ENCODE measurements at regions not wholly inside any gene's neighbourhood (a gene's known extent, or its start where the extent isn't known, plus 50 kb on each side); places are given as distances from the start of the nearest gene placed in this dataset.
"Not testable (repeated sequence)": the region's sequence is repeated elsewhere in the genome, so short reads cannot be mapped to it uniquely, and the experiment has no call there.

DNA sequence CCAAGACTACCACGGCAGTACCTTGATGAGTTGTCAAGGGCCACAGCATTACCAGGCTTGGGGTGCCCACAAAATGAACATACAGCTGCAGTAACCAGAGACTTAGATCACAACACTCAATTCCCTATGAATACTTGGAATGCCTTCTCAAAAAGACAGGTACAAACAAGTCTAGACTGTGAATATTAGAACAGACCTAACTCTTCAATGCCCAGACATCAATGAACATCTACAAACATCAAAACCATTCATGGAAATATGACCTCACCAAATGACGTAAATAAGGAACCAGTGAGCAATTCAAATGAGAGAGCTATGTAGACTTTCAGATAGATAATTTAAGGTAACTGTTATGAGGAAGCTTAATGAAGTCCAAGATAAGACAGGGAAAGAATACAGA, 185.1 kb upstream of the POU1F1 start:
- Histone ChIP-seq H3K9ac (ENCODE audit: low read depth in 1 of 2, low read length in 2 of 2) (no peak overlapping the region), H3K36me3 (ENCODE audit: control insufficient read depth in 2 of 2, insufficient read depth in 2 of 2, low read length in 2 of 2) (no peaks in the 10 kb centered on the region), H3K27ac (ENCODE audit: low read depth in 2 of 2, low read length in 2 of 2) (no peak overlapping the region), H3K27me3 (ENCODE audit: control insufficient read depth in 2 of 2, insufficient read depth in 2 of 2, low read length in 2 of 2) (no peaks in the 10 kb centered on the region), H3K4me1 (ENCODE audit: control insufficient read depth in 2 of 2, insufficient read depth in 2 of 2, low read length in 2 of 2) (no peaks in the 10 kb centered on the region), H3K4me3 (ENCODE audit: low read length in 2 of 2) (no peak overlapping the region), H3K9me3 (ENCODE audit: control insufficient read depth in 2 of 2, low read length in 2 of 2) (no peaks in the 10 kb centered on the region)

DNA sequence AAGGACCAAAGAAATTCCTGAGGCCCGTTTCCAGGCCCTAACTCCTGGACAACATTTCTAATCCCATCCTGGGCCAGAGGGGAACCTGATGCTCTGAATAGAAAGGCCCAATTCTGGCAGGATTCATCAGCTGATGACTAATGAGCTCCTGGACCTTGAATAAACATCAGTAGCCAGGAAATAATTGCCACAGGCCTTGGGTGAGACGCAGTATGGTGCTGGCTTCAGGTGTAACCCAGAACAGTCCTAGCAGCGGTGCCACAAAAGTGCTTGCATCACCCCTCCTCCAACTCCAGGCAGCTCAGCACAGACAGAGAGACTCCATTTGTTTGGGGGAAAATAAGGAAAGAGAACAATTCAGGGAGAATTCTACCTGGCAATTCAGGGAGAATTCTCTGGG, 184.7 kb upstream of the POU1F1 start:
- Histone ChIP-seq H3K36me3 (ENCODE audit: control insufficient read depth in 2 of 2, insufficient read depth in 2 of 2, low read length in 2 of 2) (no peaks in the 10 kb centered on the region), H3K27me3 (ENCODE audit: control insufficient read depth in 2 of 2, insufficient read depth in 2 of 2, low read length in 2 of 2) (no peaks in the 10 kb centered on the region), H3K4me1 (ENCODE audit: control insufficient read depth in 2 of 2, insufficient read depth in 2 of 2, low read length in 2 of 2) (no peaks in the 10 kb centered on the region), H3K9me3 (ENCODE audit: control insufficient read depth in 2 of 2, low read length in 2 of 2) (no peaks in the 10 kb centered on the region), H3K4me3 (ENCODE audit: low read length in 2 of 2) (no peak overlapping the region), H3K27ac (ENCODE audit: low read depth in 2 of 2, low read length in 2 of 2) (no peak overlapping the region), H3K9ac (ENCODE audit: low read depth in 1 of 2, low read length in 2 of 2) (no peak overlapping the region)

DNA sequence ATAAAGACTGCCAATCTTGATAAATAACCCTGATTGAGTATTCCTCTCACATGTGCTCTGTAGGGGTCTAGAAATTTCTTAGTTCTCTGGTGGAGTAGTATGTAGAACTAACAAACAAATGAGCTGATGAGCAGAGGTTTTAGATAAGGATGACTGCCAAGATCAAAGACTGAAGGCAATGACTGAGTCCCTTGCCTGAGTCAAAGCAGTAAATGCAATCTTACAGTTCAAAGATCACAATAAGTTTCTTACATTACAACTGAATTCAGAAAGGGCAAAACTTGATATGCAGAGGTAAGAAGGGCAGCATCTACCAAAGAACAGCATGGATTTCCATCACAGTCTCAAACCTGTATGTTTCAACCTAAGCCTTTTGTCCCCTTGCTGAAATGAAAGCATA, 172.2 kb upstream of the POU1F1 start:
- Histone ChIP-seq H3K27ac (ENCODE audit: low read depth in 2 of 2, low read length in 2 of 2) (no peak overlapping the region), H3K27me3 (ENCODE audit: control insufficient read depth in 2 of 2, insufficient read depth in 2 of 2, low read length in 2 of 2) (no peaks in the 10 kb centered on the region), H3K9ac (ENCODE audit: low read depth in 1 of 2, low read length in 2 of 2) (no peak overlapping the region), H3K36me3 (ENCODE audit: control insufficient read depth in 2 of 2, insufficient read depth in 2 of 2, low read length in 2 of 2) (no peaks in the 10 kb centered on the region), H3K4me1 (ENCODE audit: control insufficient read depth in 2 of 2, insufficient read depth in 2 of 2, low read length in 2 of 2) (no peaks in the 10 kb centered on the region), H3K4me3 (ENCODE audit: low read length in 2 of 2) (no peak overlapping the region), H3K9me3 (ENCODE audit: control insufficient read depth in 2 of 2, low read length in 2 of 2) (no peaks in the 10 kb centered on the region)

DNA sequence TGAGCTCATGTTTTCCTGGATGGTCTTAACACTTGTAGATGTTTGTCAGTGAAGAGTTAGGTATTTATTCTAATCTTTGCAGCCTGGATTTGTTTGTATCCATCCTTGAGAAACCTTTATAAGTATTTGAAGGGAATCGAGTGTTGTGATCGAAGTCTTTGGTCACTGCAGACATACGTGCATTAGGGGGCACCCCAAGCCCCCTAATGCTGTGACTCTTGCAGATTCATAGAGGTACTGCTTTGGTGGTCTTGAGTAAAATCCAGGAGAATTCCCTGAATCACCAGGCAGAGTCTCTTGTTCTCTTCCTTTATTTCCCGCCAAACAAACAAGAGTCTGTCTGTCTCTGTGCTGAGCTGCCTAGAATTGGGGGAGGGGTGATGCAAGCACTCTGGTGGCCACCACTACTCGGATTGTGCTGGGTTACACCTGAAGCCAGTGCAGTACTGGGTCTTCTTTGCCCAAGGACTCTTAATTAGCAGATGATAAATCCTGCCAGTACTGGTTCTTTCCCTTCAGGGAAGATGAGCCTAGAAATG, 170.5 kb upstream of the POU1F1 start:
- Histone ChIP-seq H3K9me3 (ENCODE audit: control insufficient read depth in 2 of 2, low read length in 2 of 2) (no peaks in the 10 kb centered on the region), H3K9ac (ENCODE audit: low read depth in 1 of 2, low read length in 2 of 2) (no peak overlapping the region), H3K27me3 (ENCODE audit: control insufficient read depth in 2 of 2, insufficient read depth in 2 of 2, low read length in 2 of 2) (no peaks in the 10 kb centered on the region), H3K36me3 (ENCODE audit: control insufficient read depth in 2 of 2, insufficient read depth in 2 of 2, low read length in 2 of 2) (no peaks in the 10 kb centered on the region), H3K4me1 (ENCODE audit: control insufficient read depth in 2 of 2, insufficient read depth in 2 of 2, low read length in 2 of 2) (no peaks in the 10 kb centered on the region), H3K4me3 (ENCODE audit: low read length in 2 of 2) (no peak overlapping the region), H3K27ac (ENCODE audit: low read depth in 2 of 2, low read length in 2 of 2) (no peak overlapping the region)

DNA sequence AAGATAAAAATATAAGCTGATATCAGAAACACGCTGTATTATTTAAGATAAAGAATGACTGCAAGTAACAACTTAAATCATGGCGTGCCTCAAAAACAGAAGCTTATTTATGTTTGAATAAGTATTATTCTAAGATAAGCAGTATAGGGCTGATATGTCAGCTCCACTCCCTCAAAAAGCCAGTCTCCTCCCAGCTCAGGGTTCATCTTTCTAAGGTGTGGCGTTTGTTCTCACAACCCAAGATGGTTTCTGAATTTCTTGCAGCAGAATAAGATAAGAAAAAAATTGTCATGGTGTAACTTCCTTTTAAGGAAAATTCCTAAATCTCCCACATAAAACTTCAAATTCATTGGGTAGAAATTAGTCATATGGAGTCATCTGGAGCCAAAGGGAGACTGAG, 166.1 kb upstream of the POU1F1 start:
- Histone ChIP-seq H3K27ac (ENCODE audit: low read depth in 2 of 2, low read length in 2 of 2) (no peak overlapping the region), H3K27me3 (ENCODE audit: control insufficient read depth in 2 of 2, insufficient read depth in 2 of 2, low read length in 2 of 2) (no peaks in the 10 kb centered on the region), H3K36me3 (ENCODE audit: control insufficient read depth in 2 of 2, insufficient read depth in 2 of 2, low read length in 2 of 2) (no peaks in the 10 kb centered on the region), H3K9me3 (ENCODE audit: control insufficient read depth in 2 of 2, low read length in 2 of 2) (no peaks in the 10 kb centered on the region), H3K9ac (ENCODE audit: low read depth in 1 of 2, low read length in 2 of 2) (no peak overlapping the region), H3K4me3 (ENCODE audit: low read length in 2 of 2) (no peak overlapping the region), H3K4me1 (ENCODE audit: control insufficient read depth in 2 of 2, insufficient read depth in 2 of 2, low read length in 2 of 2) (no peaks in the 10 kb centered on the region)

DNA sequence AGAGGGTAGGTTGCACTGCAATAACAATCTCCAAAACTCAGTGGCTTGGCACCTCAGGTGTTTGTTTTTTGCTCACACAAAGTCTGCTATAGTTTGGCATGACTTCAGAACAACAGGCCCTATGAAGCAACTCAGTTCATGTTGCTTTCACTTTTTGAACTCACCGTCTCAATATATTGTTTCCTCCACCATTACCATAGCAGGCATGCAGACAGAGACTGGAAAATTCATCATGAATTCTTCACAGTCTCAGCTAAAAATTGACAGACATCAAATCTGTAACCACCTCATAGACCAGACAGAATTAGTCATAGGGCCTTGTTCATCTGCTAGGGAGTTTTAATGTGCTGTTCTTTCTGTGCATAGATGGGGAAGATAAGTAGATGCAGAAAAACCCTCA, 161.4 kb upstream of the POU1F1 start:
- no peaks in the 10 kb centered on the region for H3K27me3 ChIP-seq (ENCODE audit: control insufficient read depth in 2 of 2, insufficient read depth in 2 of 2, low read length in 2 of 2)
- H3K4me1 ChIP-seq (ENCODE audit: control insufficient read depth in 2 of 2, insufficient read depth in 2 of 2, low read length in 2 of 2): no peaks in the 10 kb centered on the region
- no peak overlapping the region for H3K4me3 ChIP-seq (ENCODE audit: low read length in 2 of 2)
- no peaks in the 10 kb centered on the region for H3K36me3 ChIP-seq (ENCODE audit: control insufficient read depth in 2 of 2, insufficient read depth in 2 of 2, low read length in 2 of 2)
- H3K9ac ChIP-seq (ENCODE audit: low read depth in 1 of 2, low read length in 2 of 2): no peak overlapping the region
- no peak overlapping the region for H3K27ac ChIP-seq (ENCODE audit: low read depth in 2 of 2, low read length in 2 of 2)
- H3K9me3 ChIP-seq (ENCODE audit: control insufficient read depth in 2 of 2, low read length in 2 of 2): no peaks in the 10 kb centered on the region

DNA sequence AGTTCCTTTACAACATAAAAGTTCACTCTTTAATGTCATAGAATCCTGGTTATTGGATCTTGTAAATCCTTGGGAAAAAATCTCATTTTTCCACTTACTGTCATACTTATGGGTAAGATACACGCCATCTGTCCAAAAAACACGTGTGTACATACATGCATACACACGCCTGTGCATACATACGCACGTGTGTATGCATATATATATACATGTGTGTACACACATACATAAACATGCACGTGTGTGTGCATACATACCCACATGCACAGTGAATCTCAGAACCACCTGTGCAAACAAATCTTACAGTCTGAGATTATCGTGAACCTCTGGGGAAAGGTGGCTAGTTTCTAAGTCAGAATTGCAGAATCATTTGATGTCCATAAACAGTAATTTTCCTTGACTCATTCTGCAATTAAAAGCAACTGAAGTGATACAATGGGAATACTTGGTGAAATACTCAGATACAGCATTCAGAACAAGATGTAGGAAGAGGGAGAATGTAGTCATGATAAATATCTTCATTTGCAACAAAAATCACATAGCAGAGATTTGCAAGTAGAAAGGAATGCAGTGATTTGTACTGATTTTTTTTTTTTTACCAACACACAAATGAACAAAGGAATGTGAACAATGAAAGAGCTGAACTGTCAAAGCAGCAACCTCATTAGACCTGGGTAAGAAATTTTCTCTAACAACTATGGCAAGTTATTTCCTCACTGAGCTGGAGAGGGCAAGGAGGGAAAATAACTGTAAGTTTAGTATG, 160.6 kb upstream of the POU1F1 start:
- no peak overlapping the region for H3K27ac ChIP-seq (ENCODE audit: low read depth in 2 of 2, low read length in 2 of 2)
- H3K4me3 ChIP-seq (ENCODE audit: low read length in 2 of 2): no peak overlapping the region
- no peaks in the 10 kb centered on the region for H3K9me3 ChIP-seq (ENCODE audit: control insufficient read depth in 2 of 2, low read length in 2 of 2)
- no peaks in the 10 kb centered on the region for H3K27me3 ChIP-seq (ENCODE audit: control insufficient read depth in 2 of 2, insufficient read depth in 2 of 2, low read length in 2 of 2)
- H3K4me1 ChIP-seq (ENCODE audit: control insufficient read depth in 2 of 2, insufficient read depth in 2 of 2, low read length in 2 of 2): no peaks in the 10 kb centered on the region
- no peak overlapping the region for H3K9ac ChIP-seq (ENCODE audit: low read depth in 1 of 2, low read length in 2 of 2)
- no peaks in the 10 kb centered on the region for H3K36me3 ChIP-seq (ENCODE audit: control insufficient read depth in 2 of 2, insufficient read depth in 2 of 2, low read length in 2 of 2)

DNA sequence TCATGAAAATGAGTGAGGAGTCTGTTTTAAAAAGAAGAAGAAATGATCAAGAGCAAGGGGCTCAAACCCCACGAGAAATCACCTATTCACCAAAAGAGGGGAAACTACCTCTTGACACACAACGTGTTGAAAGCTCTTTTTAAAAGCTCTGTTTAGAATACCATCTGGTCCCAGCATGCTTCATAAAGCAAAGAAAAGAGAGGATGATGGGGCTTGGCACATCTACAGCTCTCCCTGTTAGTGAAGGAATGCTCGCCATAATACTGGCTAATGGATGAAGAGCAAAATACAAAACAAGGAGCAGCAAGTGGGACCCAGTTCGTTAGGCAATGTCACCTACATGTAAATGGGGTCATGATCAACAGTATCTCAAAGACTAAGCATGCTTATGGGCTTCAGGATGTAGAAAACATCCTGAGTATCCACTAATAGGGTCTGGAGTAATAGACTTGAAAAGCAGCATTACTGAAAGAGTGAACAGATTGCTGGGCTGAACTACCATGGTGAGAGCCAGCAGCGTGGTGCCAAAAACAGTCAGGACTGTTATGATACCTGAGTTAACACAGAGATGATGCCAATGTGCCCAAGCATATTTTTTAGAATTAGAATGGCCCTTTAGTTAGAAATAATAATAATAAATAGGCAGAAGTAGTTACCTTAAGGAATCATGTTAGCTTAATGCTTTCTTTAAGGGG, 159.7 kb upstream of the POU1F1 start:
- no peak overlapping the region for H3K27ac ChIP-seq (ENCODE audit: low read depth in 2 of 2, low read length in 2 of 2)
- H3K4me3 ChIP-seq (ENCODE audit: low read length in 2 of 2): no peak overlapping the region
- H3K9ac ChIP-seq (ENCODE audit: low read depth in 1 of 2, low read length in 2 of 2): no peak overlapping the region
- no peaks in the 10 kb centered on the region for H3K9me3 ChIP-seq (ENCODE audit: control insufficient read depth in 2 of 2, low read length in 2 of 2)
- H3K4me1 ChIP-seq (ENCODE audit: control insufficient read depth in 2 of 2, insufficient read depth in 2 of 2, low read length in 2 of 2): no peaks in the 10 kb centered on the region
- no peaks in the 10 kb centered on the region for H3K27me3 ChIP-seq (ENCODE audit: control insufficient read depth in 2 of 2, insufficient read depth in 2 of 2, low read length in 2 of 2)
- no peaks in the 10 kb centered on the region for H3K36me3 ChIP-seq (ENCODE audit: control insufficient read depth in 2 of 2, insufficient read depth in 2 of 2, low read length in 2 of 2)

DNA sequence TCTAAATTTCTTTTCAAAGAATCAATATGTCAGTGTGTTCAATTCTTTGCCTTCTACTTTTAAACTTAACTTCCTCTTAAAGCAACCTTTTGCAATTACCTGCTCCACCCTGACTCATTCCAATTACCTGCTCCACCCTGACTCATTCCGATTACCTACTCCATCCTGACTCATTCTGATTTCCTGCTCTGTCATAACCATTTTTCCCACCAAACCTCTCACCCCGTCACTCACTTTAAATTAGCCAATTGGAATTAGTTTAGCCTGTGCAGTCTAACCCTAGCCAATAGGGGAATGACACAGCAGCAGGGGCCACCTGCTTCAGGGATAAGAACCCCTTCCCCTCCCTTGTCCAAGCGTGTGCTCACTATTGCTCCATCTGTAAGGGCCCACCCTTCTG, 157.1 kb upstream of the POU1F1 start:
- not testable (repeated sequence) for H3K27ac ChIP-seq (ENCODE audit: low read depth in 2 of 2, low read length in 2 of 2); H3K4me1 ChIP-seq (ENCODE audit: control insufficient read depth in 2 of 2, insufficient read depth in 2 of 2, low read length in 2 of 2); H3K9me3 ChIP-seq (ENCODE audit: control insufficient read depth in 2 of 2, low read length in 2 of 2); H3K4me3 ChIP-seq (ENCODE audit: low read length in 2 of 2); H3K27me3 ChIP-seq (ENCODE audit: control insufficient read depth in 2 of 2, insufficient read depth in 2 of 2, low read length in 2 of 2); H3K36me3 ChIP-seq (ENCODE audit: control insufficient read depth in 2 of 2, insufficient read depth in 2 of 2, low read length in 2 of 2); H3K9ac ChIP-seq (ENCODE audit: low read depth in 1 of 2, low read length in 2 of 2)

DNA sequence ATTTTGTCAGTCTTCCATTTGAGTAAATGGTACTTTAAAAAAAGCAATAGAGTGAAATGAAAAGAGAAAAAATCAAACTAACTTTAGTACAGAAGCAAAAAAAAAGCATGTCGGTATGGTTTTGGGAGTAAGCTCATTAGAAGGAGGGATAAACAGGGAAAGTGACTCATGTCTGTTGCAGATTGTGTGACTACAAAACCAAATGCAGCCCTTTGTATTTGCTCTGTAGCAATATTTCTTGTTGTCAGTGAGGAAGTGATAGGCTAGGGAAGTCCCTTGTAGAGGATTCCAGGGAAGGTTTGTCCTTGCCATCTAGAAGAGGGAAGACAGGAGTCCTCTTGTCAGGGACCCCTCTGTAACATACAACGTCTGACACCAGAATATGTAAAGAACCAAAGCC, 150.5 kb upstream of the POU1F1 start:
- Histone ChIP-seq H3K4me3 (ENCODE audit: low read length in 2 of 2) (no peak overlapping the region), H3K36me3 (ENCODE audit: control insufficient read depth in 2 of 2, insufficient read depth in 2 of 2, low read length in 2 of 2) (no peaks in the 10 kb centered on the region), H3K9me3 (ENCODE audit: control insufficient read depth in 2 of 2, low read length in 2 of 2) (no peaks in the 10 kb centered on the region), H3K4me1 (ENCODE audit: control insufficient read depth in 2 of 2, insufficient read depth in 2 of 2, low read length in 2 of 2) (no peaks in the 10 kb centered on the region), H3K27me3 (ENCODE audit: control insufficient read depth in 2 of 2, insufficient read depth in 2 of 2, low read length in 2 of 2) (no peaks in the 10 kb centered on the region), H3K27ac (ENCODE audit: low read depth in 2 of 2, low read length in 2 of 2) (no peak overlapping the region), H3K9ac (ENCODE audit: low read depth in 1 of 2, low read length in 2 of 2) (no peak overlapping the region)
